ENCODE measurements at regions not wholly inside any gene's neighbourhood (a gene's known extent, or its start where the extent isn't known, plus 50 kb on each side); places are given as distances from the start of the nearest gene placed in this dataset.

GRCh38 chr5:83406906-83407305 is 64.6 kb upstream of the VCAN start:
- Mint-ChIP-seq H3K27ac (peak overlapping the region in 3 of 7 donors; percentile 15 to 45 (median 19)), H3K36me3 (peaks cover 3 to 8% of the 10 kb centered on the region in 2 donors), H3K4me3 (no peak overlapping the region), H3K4me1 (peaks cover 59% of the 10 kb centered on the region), H3K9me3 (peaks cover 6 to 18% (median 9%) of the 10 kb centered on the region in 7 donors), H3K27me3 (ENCODE audit: low read depth in 3 of 3) (no peaks in the 10 kb centered on the region)
- peak; percentile 35 to 74 (median 68) for DNase-seq
- TF ChIP-seq, protein P1, sequence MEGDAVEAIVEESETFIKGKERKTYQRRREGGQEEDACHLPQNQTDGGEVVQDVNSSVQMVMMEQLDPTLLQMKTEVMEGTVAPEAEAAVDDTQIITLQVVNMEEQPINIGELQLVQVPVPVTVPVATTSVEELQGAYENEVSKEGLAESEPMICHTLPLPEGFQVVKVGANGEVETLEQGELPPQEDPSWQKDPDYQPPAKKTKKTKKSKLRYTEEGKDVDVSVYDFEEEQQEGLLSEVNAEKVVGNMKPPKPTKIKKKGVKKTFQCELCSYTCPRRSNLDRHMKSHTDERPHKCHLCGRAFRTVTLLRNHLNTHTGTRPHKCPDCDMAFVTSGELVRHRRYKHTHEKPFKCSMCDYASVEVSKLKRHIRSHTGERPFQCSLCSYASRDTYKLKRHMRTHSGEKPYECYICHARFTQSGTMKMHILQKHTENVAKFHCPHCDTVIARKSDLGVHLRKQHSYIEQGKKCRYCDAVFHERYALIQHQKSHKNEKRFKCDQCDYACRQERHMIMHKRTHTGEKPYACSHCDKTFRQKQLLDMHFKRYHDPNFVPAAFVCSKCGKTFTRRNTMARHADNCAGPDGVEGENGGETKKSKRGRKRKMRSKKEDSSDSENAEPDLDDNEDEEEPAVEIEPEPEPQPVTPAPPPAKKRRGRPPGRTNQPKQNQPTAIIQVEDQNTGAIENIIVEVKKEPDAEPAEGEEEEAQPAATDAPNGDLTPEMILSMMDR (IDR thresholded peaks at IDR 0.05), result no peak
- peak overlapping the region in 1 of 2 donors; percentile 30 for H3K27ac ChIP-seq (ENCODE audit: low read depth in 1 of 2, low read length in 2 of 2)
- no peaks in the 10 kb centered on the region for H3K79me2 ChIP-seq (ENCODE audit: insufficient read depth, low read length)
- H3K9ac ChIP-seq (ENCODE audit: insufficient read depth, low read length, poor library complexity, severe bottlenecking), result no peak overlapping the region
- H3K27me3 ChIP-seq (ENCODE audit: control insufficient read depth in 2 of 2, insufficient read depth in 2 of 2, low read length in 2 of 2), result no peaks in the 10 kb centered on the region
- no peaks in the 10 kb centered on the region for H3K36me3 ChIP-seq (replicated peaks in 1 of 2; ENCODE audit: control insufficient read depth in 1 of 2, insufficient read depth in 2 of 2, low read length in 2 of 2)
- no peaks in the 10 kb centered on the region for H3K9me3 ChIP-seq (replicated peaks in 1 of 2; ENCODE audit: control insufficient read depth in 1 of 2, insufficient read depth in 1 of 2, low read length in 2 of 2)
- no peaks in the 10 kb centered on the region for H4K20me1 ChIP-seq (ENCODE audit: insufficient read depth, low read length)
- no peak overlapping the region for H2AFZ ChIP-seq (ENCODE audit: insufficient read depth, low read depth, low read length, poor library complexity, severe bottlenecking)
- no peak overlapping the region for H3K4me2 ChIP-seq (replicated peaks; ENCODE audit: extremely low read depth, low read length, poor library complexity, severe bottlenecking)
- intact Hi-C loops (cut with micrococcal nuclease), result no loop called here
- no peak overlapping the region for H3K4me3 ChIP-seq (replicated peaks in 1 of 3; ENCODE audit: low read depth in 2 of 3, low read length in 3 of 3)
- peaks cover 49 to 76% of the 10 kb centered on the region in 2 donors for H3K4me1 ChIP-seq (ENCODE audit: control insufficient read depth in 1 of 2, insufficient read depth in 2 of 2, low read length in 2 of 2)

DNA sequence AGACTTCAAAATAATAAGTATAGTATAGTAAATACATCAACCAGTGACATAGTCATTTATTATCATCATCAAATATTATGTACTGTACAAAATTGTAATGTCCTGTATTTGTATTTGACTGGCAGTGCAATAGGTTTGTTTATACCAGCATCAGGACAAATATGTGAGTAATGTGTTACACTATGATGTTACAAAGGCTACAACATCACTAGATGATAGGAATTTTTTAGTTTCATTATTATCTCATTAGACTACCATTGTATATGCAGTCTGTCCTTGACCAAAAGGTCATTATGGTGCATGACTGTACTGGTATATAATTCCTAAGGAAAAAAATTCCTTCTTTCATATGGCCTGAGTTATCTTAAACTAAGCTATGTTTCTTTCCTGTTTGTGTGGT is 63.6 kb upstream of the VCAN start:
- intact Hi-C loops (cut with micrococcal nuclease), result no loop called here
- H3K9me3 Mint-ChIP-seq, result peaks cover 7 to 24% (median 16%) of the 10 kb centered on the region in 7 donors
- TF ChIP-seq, protein P1 (IDR thresholded peaks at IDR 0.05), result no peak

More for the DNA sequence above, 63.6 kb upstream of the VCAN start:
- peaks cover 3 to 18% of the 10 kb centered on the region in 2 donors for H3K36me3 Mint-ChIP-seq
- H2AFZ ChIP-seq (ENCODE audit: insufficient read depth, low read depth, low read length, poor library complexity, severe bottlenecking), result no peak overlapping the region
- H3K4me3 Mint-ChIP-seq, result no peak overlapping the region
- H3K27ac ChIP-seq (ENCODE audit: low read depth in 1 of 2, low read length in 2 of 2), result peak overlapping the region in 1 of 2 donors; percentile 79
- DNase-seq, result no peak
- H3K9me3 ChIP-seq (replicated peaks in 1 of 2; ENCODE audit: control insufficient read depth in 1 of 2, insufficient read depth in 1 of 2, low read length in 2 of 2), result no peaks in the 10 kb centered on the region
- no peaks in the 10 kb centered on the region for H3K27me3 ChIP-seq (ENCODE audit: control insufficient read depth in 2 of 2, insufficient read depth in 2 of 2, low read length in 2 of 2)
- peak overlapping the region in 2 of 7 donors; percentile 26 to 65 for H3K27ac Mint-ChIP-seq
- no peak overlapping the region for H3K4me3 ChIP-seq (replicated peaks in 1 of 3; ENCODE audit: low read depth in 2 of 3, low read length in 3 of 3)
- H3K79me2 ChIP-seq (ENCODE audit: insufficient read depth, low read length), result no peaks in the 10 kb centered on the region
- peaks cover 65% of the 10 kb centered on the region for H3K4me1 Mint-ChIP-seq
- peaks cover 45 to 74% of the 10 kb centered on the region in 2 donors for H3K4me1 ChIP-seq (ENCODE audit: control insufficient read depth in 1 of 2, insufficient read depth in 2 of 2, low read length in 2 of 2)
- H3K9ac ChIP-seq (ENCODE audit: insufficient read depth, low read length, poor library complexity, severe bottlenecking), result no peak overlapping the region
- H3K36me3 ChIP-seq (replicated peaks in 1 of 2; ENCODE audit: control insufficient read depth in 1 of 2, insufficient read depth in 2 of 2, low read length in 2 of 2), result no peaks in the 10 kb centered on the region
- H3K27me3 Mint-ChIP-seq (ENCODE audit: low read depth in 3 of 3), result no peaks in the 10 kb centered on the region
- H3K4me2 ChIP-seq (replicated peaks; ENCODE audit: extremely low read depth, low read length, poor library complexity, severe bottlenecking), result no peak overlapping the region
- H4K20me1 ChIP-seq (ENCODE audit: insufficient read depth, low read length), result no peaks in the 10 kb centered on the region
